ENCODE measurements at regions not wholly inside any gene's neighbourhood (a gene's known extent, or its start where the extent isn't known, plus 50 kb on each side); places are given as distances from the start of the nearest gene placed in this dataset.

- H3K36me3 ChIP-seq, result no peaks in the 10 kb centered on the region
- H3K4me1 ChIP-seq, result no peaks in the 10 kb centered on the region
- no peak overlapping the region for H3K27ac ChIP-seq
- H3K9me3 ChIP-seq, result no peaks in the 10 kb centered on the region
- ATAC-seq, result no peak
- TF ChIP-seq POLR2A (IDR thresholded peaks at IDR 0.05), result no peak
- no peak for TF ChIP-seq CTCF (IDR thresholded peaks at IDR 0.05)
- no peak for TF ChIP-seq POLR2AphosphoS5 (IDR thresholded peaks at IDR 0.05)
- no peak for TF ChIP-seq EP300 (IDR thresholded peaks at IDR 0.05)
- no peak overlapping the region for H3K4me3 ChIP-seq
- H3K27me3 ChIP-seq, result no peaks in the 10 kb centered on the region
- WGBS, 2 donors (ENCODE audit: low coverage in 1 of 2), result 47 to 61% methylated on average over 3 of the region's 3 CpGs
Observed at GRCh38 chr3:176401211-176401610, 796.1 kb downstream of the TBL1XR1 start.

- no peak for ATAC-seq
- WGBS, 2 donors (ENCODE audit: low coverage in 1 of 2), result 69 to 83% methylated on average over 1 to 2 of the region's 2 CpGs
- H3K4me1 ChIP-seq, result no peaks in the 10 kb centered on the region
- H3K27ac ChIP-seq, result no peak overlapping the region
- no peak overlapping the region for H3K4me3 ChIP-seq
- TF ChIP-seq POLR2A (IDR thresholded peaks at IDR 0.05), result no peak
- H3K9me3 ChIP-seq, result no peaks in the 10 kb centered on the region
- no peaks in the 10 kb centered on the region for H3K27me3 ChIP-seq
- no peaks in the 10 kb centered on the region for H3K36me3 ChIP-seq
Observed at GRCh38 chr3:176399193-176399592, 798.1 kb downstream of the TBL1XR1 start.

GRCh38 chr3:176395240-176395639 is 802.0 kb downstream of the TBL1XR1 start:
- Histone ChIP-seq H3K36me3 (no peaks in the 10 kb centered on the region), H3K4me3 (no peak overlapping the region), H3K27ac (no peak overlapping the region), H3K4me1 (no peaks in the 10 kb centered on the region), H3K9me3 (no peaks in the 10 kb centered on the region), H3K27me3 (no peaks in the 10 kb centered on the region)
- TF ChIP-seq POLR2AphosphoS5 (IDR thresholded peaks at IDR 0.05) (no peak), CTCF (IDR thresholded peaks at IDR 0.05) (no peak), POLR2A (IDR thresholded peaks at IDR 0.05) (no peak), EP300 (IDR thresholded peaks at IDR 0.05) (no peak)
- 81 to 89% methylated on average over 2 of the region's 2 CpGs for WGBS, 2 donors (ENCODE audit: low coverage in 1 of 2)
- no peak for ATAC-seq

GRCh38 chr3:176378789-176379188 is 818.5 kb downstream of the TBL1XR1 start:
- no peak overlapping the region for H3K27ac ChIP-seq
- no peaks in the 10 kb centered on the region for H3K27me3 ChIP-seq
- TF ChIP-seq POLR2A (IDR thresholded peaks at IDR 0.05) (no peak), EP300 (IDR thresholded peaks at IDR 0.05) (no peak), CTCF (IDR thresholded peaks at IDR 0.05) (no peak), POLR2AphosphoS5 (IDR thresholded peaks at IDR 0.05) (no peak)
- no peak overlapping the region for H3K4me3 ChIP-seq
- WGBS, 2 donors (ENCODE audit: low coverage in 1 of 2), result 9 to 43% methylated on average over 1 to 2 of the region's 2 CpGs
- no peak for ATAC-seq
- H3K9me3 ChIP-seq, result no peaks in the 10 kb centered on the region
- H3K36me3 ChIP-seq, result no peaks in the 10 kb centered on the region
- no peaks in the 10 kb centered on the region for H3K4me1 ChIP-seq

GRCh38 chr3:176376531-176376930 is 820.8 kb downstream of the TBL1XR1 start:
- no peaks in the 10 kb centered on the region for H3K9me3 ChIP-seq
- no peak for ATAC-seq
- H3K4me3 ChIP-seq, result no peak overlapping the region
- no peaks in the 10 kb centered on the region for H3K27me3 ChIP-seq
- no peak overlapping the region for H3K27ac ChIP-seq
- H3K4me1 ChIP-seq, result no peaks in the 10 kb centered on the region
- TF ChIP-seq POLR2AphosphoS5 (IDR thresholded peaks at IDR 0.05) (no peak), EP300 (IDR thresholded peaks at IDR 0.05) (no peak), CTCF (IDR thresholded peaks at IDR 0.05) (no peak), POLR2A (IDR thresholded peaks at IDR 0.05) (no peak)
- no peaks in the 10 kb centered on the region for H3K36me3 ChIP-seq

GRCh38 chr3:176375519-176375918 is 821.8 kb downstream of the TBL1XR1 start:
- no peak overlapping the region for H3K27ac ChIP-seq
- no peaks in the 10 kb centered on the region for H3K4me1 ChIP-seq
- H3K27me3 ChIP-seq, result no peaks in the 10 kb centered on the region
- no peaks in the 10 kb centered on the region for H3K9me3 ChIP-seq
- ATAC-seq, result no peak
- TF ChIP-seq POLR2A (IDR thresholded peaks at IDR 0.05) (no peak), POLR2AphosphoS5 (IDR thresholded peaks at IDR 0.05) (no peak), EP300 (IDR thresholded peaks at IDR 0.05) (no peak), CTCF (IDR thresholded peaks at IDR 0.05) (no peak)
- no peak overlapping the region for H3K4me3 ChIP-seq
- 100% methylated on average over 1 of the region's 1 CpG; no CpG with 5 or more reads in 1 of the 2 donors for WGBS, 2 donors (ENCODE audit: low coverage in 1 of 2)
- H3K36me3 ChIP-seq, result no peaks in the 10 kb centered on the region

Measured in gastroesophageal sphincter (tissue), 4 donors.